SK-N-SH (cell line): ENCODE measurements at regions not wholly inside any gene's neighbourhood (a gene's known extent, or its start where the extent isn't known, plus 50 kb on each side); places are given as distances from the start of the nearest gene placed in this dataset.
A peak's percentile ranks its signal among the peaks of the same experiment; 100 is the strongest.

Source experiments
- CTCF ChIA-PET: fragments of 300-600, 350-600 bp; formaldehyde crosslinking; extraction: SDS; loops from one replicate; lab custom pipeline; 2021; lab: Yijun Ruan, JAX
- POLR2A ChIA-PET: fragments of 350-600 bp; sonication (Branson Sonifier 250); formaldehyde crosslinking; extraction: SDS; loops from one replicate; lab custom pipeline; 2020; ENCODE audit warnings: antibody characterized with exemption, inconsistent platforms; lab: Yijun Ruan, JAX
- DNase-seq: peaks from one replicate; pipeline ENCODE4 v3.0.0; 2012
- H2AFZ ChIP-seq: fragments of 200-600 bp; sonication (generic); 2 replicates; pipeline ENCODE4 v1.8.1; 2016; ENCODE audit warnings: antibody characterized with exemption, mild to moderate bottlenecking, low read depth
- H3F3A ChIP-seq: fragments of 200-600 bp; sonication (generic); replicated peaks from 2 replicates; pipeline ENCODE3; 2016; ENCODE audit warnings: antibody characterized with exemption, mild to moderate bottlenecking; ENCODE audit not compliant: insufficient read depth
- H3K27ac ChIP-seq, 2 experiments: fragments of 200-500 bp in 1 of 2; fragments of 200-600 bp in 1 of 2; sonication (Bioruptor generic) in 1 of 2; sonication (generic), shearing (Covaris generic) in 1 of 2; 2 replicates each; pipeline versions ENCODE4 v1.5.1 to v1.6.1; 2014 to 2016; ENCODE audit warnings: low read depth in 2 of 2, inconsistent platforms in 1 of 2, low read length in 1 of 2, mild to moderate bottlenecking in 1 of 2, mixed read lengths in 1 of 2
- H3K27me3 ChIP-seq: fragments of 200-600 bp; sonication (generic), shearing (Covaris generic); 2 replicates; pipeline ENCODE4 v1.6.1; 2016; ENCODE audit warnings: mixed run types; ENCODE audit not compliant: insufficient read depth
- H3K36me3 ChIP-seq, 2 experiments: fragments of 200-500 bp in 1 of 2; fragments of 200-600 bp in 1 of 2; sonication (Bioruptor generic) in 1 of 2; sonication (generic) in 1 of 2; replicated peaks in 1 of 2; 2 replicates each; pipeline versions ENCODE3 to v1.5.1; 2014 to 2016; ENCODE audit warnings: low read length in 1 of 2, mild to moderate bottlenecking in 1 of 2; ENCODE audit not compliant: insufficient read depth in 2 of 2, control insufficient read depth in 1 of 2
- H3K4me1 ChIP-seq, 2 experiments: fragments of 200-500 bp in 1 of 2; fragments of 200-600 bp in 1 of 2; sonication (Bioruptor generic) in 1 of 2; sonication (generic), shearing (Covaris generic) in 1 of 2; 2 replicates each; pipeline versions ENCODE4 v1.5.1 to v1.6.1; 2014 to 2016; ENCODE audit warnings: low read depth in 1 of 2, low read length in 1 of 2, mixed run types in 1 of 2; ENCODE audit not compliant: insufficient read depth in 2 of 2, control insufficient read depth in 1 of 2
- H3K4me2 ChIP-seq: fragments of 200-600 bp; sonication (generic), shearing (Covaris generic); 2 replicates; pipeline ENCODE4 v1.6.1; 2017; ENCODE audit warnings: mixed run types
- H3K4me3 ChIP-seq, 2 experiments: fragments of 200-500 bp in 1 of 2; fragments of 200-600 bp in 1 of 2; sonication (Bioruptor generic) in 1 of 2; sonication (generic), shearing (Covaris generic) in 1 of 2; 2 replicates each; pipeline versions ENCODE4 v1.5.1 to v1.8.1; 2014 to 2016; ENCODE audit warnings: low read depth in 2 of 2, inconsistent platforms in 1 of 2, low read length in 1 of 2, mild to moderate bottlenecking in 1 of 2, mixed read lengths in 1 of 2, moderate library complexity in 1 of 2
- H3K79me2 ChIP-seq: fragments of 200-600 bp; sonication (generic); 2 replicates; pipeline ENCODE4 v1.8.1; 2017; ENCODE audit warnings: mild to moderate bottlenecking; ENCODE audit not compliant: insufficient read depth
- H3K9ac ChIP-seq: fragments of 200-600 bp; sonication (generic); 2 replicates; pipeline ENCODE4 v1.6.1; 2017; ENCODE audit warnings: mixed run types
- H3K9me2 ChIP-seq: fragments of 200-600 bp; sonication (generic); 2 replicates; pipeline ENCODE4 v1.6.1; 2017; ENCODE audit warnings: mixed run types
- H3K9me3 ChIP-seq: fragments of 200-600 bp; sonication (generic); 2 replicates; pipeline ENCODE4 v1.6.1; 2017; ENCODE audit warnings: mixed run types, mild to moderate bottlenecking, moderate library complexity
- H4K20me1 ChIP-seq: fragments of 200-600 bp; sonication (generic); 2 replicates; pipeline ENCODE4 v1.6.1; 2017; ENCODE audit warnings: mild to moderate bottlenecking, mixed run types; ENCODE audit not compliant: insufficient read depth
- CHD2 ChIP-seq: fragments of 150-350 bp; IDR thresholded peaks from 2 replicates; pipeline ENCODE4 v1.6.1; 2018; ENCODE audit warnings: low read length; ENCODE audit not compliant: partially characterized antibody
- EP300 ChIP-seq, 2 experiments: IDR thresholded peaks; 2 replicates each; pipeline versions ENCODE4 v1.4.0 to v1.6.1; 2012; ENCODE audit warnings: borderline replicate concordance in 1 of 2, low read depth in 1 of 2, low read length in 1 of 2
- FOXJ3 ChIP-seq: sonication (generic); formaldehyde crosslinking; IDR thresholded peaks from 2 replicates; pipeline ENCODE4 v1.5.1; 2020; ENCODE audit warnings: mild to moderate bottlenecking, missing genetic modification reagents
- FOXM1 ChIP-seq: IDR thresholded peaks from 2 replicates; pipeline ENCODE4 v1.4.0; 2012; ENCODE audit warnings: low read depth, mild to moderate bottlenecking
- MAX ChIP-seq: IDR thresholded peaks from 2 replicates; pipeline ENCODE4 v1.4.0; 2012; ENCODE audit warnings: low read depth
- NFIC ChIP-seq: IDR thresholded peaks from 2 replicates; pipeline ENCODE4 v1.4.0; 2012; ENCODE audit warnings: borderline replicate concordance
- POLR2AphosphoS5 ChIP-seq: IDR thresholded peaks from 2 replicates; pipeline ENCODE4 v1.6.1; 2012; ENCODE audit warnings: low read depth, low read length
- SMC3 ChIP-seq: IDR thresholded peaks from 2 replicates; pipeline ENCODE4 v1.6.1; 2012; ENCODE audit warnings: low read depth, low read length, improper control_type of control experiment
- TAF1 ChIP-seq: IDR thresholded peaks from 2 replicates; pipeline ENCODE4 v1.6.1; 2012; ENCODE audit warnings: low read depth, mild to moderate bottlenecking, low read length, moderate library complexity, borderline replicate concordance
- TCF12 ChIP-seq: IDR thresholded peaks from 2 replicates; pipeline ENCODE4 v1.4.0; 2012
- USF2 ChIP-seq: fragments of 150-350 bp; IDR thresholded peaks from 2 replicates; pipeline ENCODE4 v1.6.1; 2017; ENCODE audit warnings: antibody characterized with exemption, low read length, low read depth, borderline replicate concordance
- YY1 ChIP-seq: IDR thresholded peaks from 2 replicates; pipeline ENCODE4 v1.4.0; 2012; ENCODE audit warnings: low read depth, mild to moderate bottlenecking
- ZBTB33 ChIP-seq: IDR thresholded peaks from 2 replicates; pipeline ENCODE4 v1.4.0; 2012; ENCODE audit warnings: low read depth, borderline replicate concordance
- WGBS: methylation state at CpG from one replicate; pipeline ENCODE4 v1.1.6; 2017; ENCODE audit warnings: low lambda C conversion rate; 5-methylcytosine and 5-hydroxymethylcytosine counted together
- TF ChIP-seq, protein P1 (sequence below): IDR thresholded peaks from 2 replicates; pipeline ENCODE4 v1.6.1; 2012; ENCODE audit warnings: mild to moderate bottlenecking, low read depth, low read length, moderate library complexity

DNA sequence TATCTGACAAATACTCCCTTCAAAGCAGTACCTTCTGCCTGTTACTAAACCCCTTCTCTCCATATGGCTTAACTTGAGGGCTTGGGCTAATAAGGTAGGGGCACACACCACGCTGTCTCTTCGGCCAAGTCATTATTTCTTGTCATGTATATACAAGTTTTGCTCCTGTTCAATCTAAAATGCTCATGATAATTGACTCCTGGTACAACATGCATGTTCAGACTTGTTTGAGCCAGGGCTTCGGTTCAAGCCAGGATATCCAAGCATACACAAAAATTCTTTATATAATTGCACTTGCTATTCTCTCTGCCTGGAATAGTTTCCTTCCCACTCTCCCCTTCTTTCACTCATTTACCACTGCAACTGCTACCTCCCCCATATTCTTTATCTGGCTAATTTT lies 756.0 kb upstream of the C9orf72 start (continued):
- TF ChIP-seq, protein P1, sequence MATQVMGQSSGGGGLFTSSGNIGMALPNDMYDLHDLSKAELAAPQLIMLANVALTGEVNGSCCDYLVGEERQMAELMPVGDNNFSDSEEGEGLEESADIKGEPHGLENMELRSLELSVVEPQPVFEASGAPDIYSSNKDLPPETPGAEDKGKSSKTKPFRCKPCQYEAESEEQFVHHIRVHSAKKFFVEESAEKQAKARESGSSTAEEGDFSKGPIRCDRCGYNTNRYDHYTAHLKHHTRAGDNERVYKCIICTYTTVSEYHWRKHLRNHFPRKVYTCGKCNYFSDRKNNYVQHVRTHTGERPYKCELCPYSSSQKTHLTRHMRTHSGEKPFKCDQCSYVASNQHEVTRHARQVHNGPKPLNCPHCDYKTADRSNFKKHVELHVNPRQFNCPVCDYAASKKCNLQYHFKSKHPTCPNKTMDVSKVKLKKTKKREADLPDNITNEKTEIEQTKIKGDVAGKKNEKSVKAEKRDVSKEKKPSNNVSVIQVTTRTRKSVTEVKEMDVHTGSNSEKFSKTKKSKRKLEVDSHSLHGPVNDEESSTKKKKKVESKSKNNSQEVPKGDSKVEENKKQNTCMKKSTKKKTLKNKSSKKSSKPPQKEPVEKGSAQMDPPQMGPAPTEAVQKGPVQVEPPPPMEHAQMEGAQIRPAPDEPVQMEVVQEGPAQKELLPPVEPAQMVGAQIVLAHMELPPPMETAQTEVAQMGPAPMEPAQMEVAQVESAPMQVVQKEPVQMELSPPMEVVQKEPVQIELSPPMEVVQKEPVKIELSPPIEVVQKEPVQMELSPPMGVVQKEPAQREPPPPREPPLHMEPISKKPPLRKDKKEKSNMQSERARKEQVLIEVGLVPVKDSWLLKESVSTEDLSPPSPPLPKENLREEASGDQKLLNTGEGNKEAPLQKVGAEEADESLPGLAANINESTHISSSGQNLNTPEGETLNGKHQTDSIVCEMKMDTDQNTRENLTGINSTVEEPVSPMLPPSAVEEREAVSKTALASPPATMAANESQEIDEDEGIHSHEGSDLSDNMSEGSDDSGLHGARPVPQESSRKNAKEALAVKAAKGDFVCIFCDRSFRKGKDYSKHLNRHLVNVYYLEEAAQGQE = no peak
- TF ChIP-seq EP300 (IDR thresholded peaks at IDR 0.05; ENCODE audit: borderline replicate concordance in 1 of 2, low read depth in 1 of 2, low read length in 1 of 2) (no peak), MAX (no peak), YY1 (no peak)

- no peaks in the 10 kb centered on the region for H3K9me2 ChIP-seq
- no peaks in the 10 kb centered on the region for H3F3A ChIP-seq
- no peaks in the 10 kb centered on the region for H3K79me2 ChIP-seq
- peak overlapping the region; percentile 69 for H3K4me2 ChIP-seq
- peak overlapping the region; percentile 17 for H3K9ac ChIP-seq
- H3K9me3 ChIP-seq = no peaks in the 10 kb centered on the region
- DNase-seq = no peak
- peak overlapping the region; percentile 24 to 46; a peak in 3 of 4 replicates for H3K4me3 ChIP-seq
- H3K27me3 ChIP-seq = no peaks in the 10 kb centered on the region
- H3K27ac ChIP-seq = peak overlapping the region; percentile 34 to 46; a peak in 3 of 4 replicates
- TF ChIP-seq EP300 (IDR thresholded peaks at IDR 0.05; ENCODE audit: borderline replicate concordance in 1 of 2, low read depth in 1 of 2, low read length in 1 of 2) (no peak), TCF12 (0 out of 2 replicates have a peak, but pooled peaks have one; percentile 4)
- peak overlapping the region; percentile 72 for H2AFZ ChIP-seq
- H3K36me3 ChIP-seq = no peaks in the 10 kb centered on the region
- H3K4me1 ChIP-seq = peaks cover 0 to 12% of the 10 kb centered on the region in 2 experiments; a peak in 3 of 4 replicates
- H4K20me1 ChIP-seq = no peaks in the 10 kb centered on the region
- ChIA-PET CTCF (interaction anchor here (1.0 to 1.6 kb wide), 2 partner anchors 10 to 441 kb away, joined by 3 read pairs; no protein-coding TSS in a partner anchor), POLR2A (no interaction called here)
- WGBS = 35% methylated on average over 3 of the region's 3 CpGs
Observed at GRCh38 chr9:28332648-28333047, 759.4 kb upstream of the C9orf72 start.

- Histone ChIP-seq H4K20me1 (no peaks in the 10 kb centered on the region), H3K36me3 (no peaks in the 10 kb centered on the region), H3K4me1 (peaks cover 0 to 8% of the 10 kb centered on the region in 2 experiments; a peak in 2 of 4 replicates), H3K9me3 (no peaks in the 10 kb centered on the region), H3K4me2 (no peak overlapping the region), H3K9me2 (no peaks in the 10 kb centered on the region), H3K4me3 (no peak overlapping the region), H3K27ac (peak overlapping the region in 1 of 2 experiments; percentile 44; a peak in 1 of 4 replicates), H3K27me3 (no peaks in the 10 kb centered on the region), H3K79me2 (no peaks in the 10 kb centered on the region), H3K9ac (no peak overlapping the region), H2AFZ (no peak overlapping the region), H3F3A (no peaks in the 10 kb centered on the region)
- ChIA-PET POLR2A (no interaction called here), CTCF (no interaction called here)
- DNase-seq = no peak
- whole genome bisulfite sequencing = 70% methylated on average over 4 of the region's 4 CpGs
- TF ChIP-seq TAF1 (no peak), CHD2 (no peak), SMC3 (no peak), USF2 (no peak), ZBTB33 (no peak), EP300 (IDR thresholded peaks at IDR 0.05; ENCODE audit: borderline replicate concordance in 1 of 2, low read depth in 1 of 2, low read length in 1 of 2) (no peak), FOXM1 (no peak), POLR2AphosphoS5 (no peak), NFIC (no peak), FOXJ3 (CRISPR knock-in tag) (no peak)
- TF ChIP-seq, protein P1 = no peak
Observed at GRCh38 chr9:28341913-28342312, 768.6 kb upstream of the C9orf72 start.
